Osteoblast (primary cell): ENCODE measurements at regions not wholly inside any gene's neighbourhood (a gene's known extent, or its start where the extent isn't known, plus 50 kb on each side); places are given as distances from the start of the nearest gene placed in this dataset.

Experiments used
- DNase-seq: peaks from one replicate; pipeline ENCODE4 v3.0.0; 2011; ENCODE audit warnings: low spot score, mixed read lengths; ENCODE audit not compliant: insufficient read length; ENCODE audit errors: missing footprints
- H2AFZ ChIP-seq: 2 replicates; pipeline ENCODE4 v1.6.0; 2011; ENCODE audit warnings: mild to moderate bottlenecking, low read length
- H3K27ac ChIP-seq: 2 replicates; pipeline ENCODE4 v1.5.1; 2011; ENCODE audit warnings: mild to moderate bottlenecking, low read depth, low read length, moderate library complexity
- H3K27me3 ChIP-seq: 2 replicates; pipeline ENCODE4 v1.6.0; 2012; ENCODE audit warnings: mild to moderate bottlenecking, control low read depth, inconsistent platforms, low read length, moderate library complexity; ENCODE audit not compliant: insufficient read depth
- H3K36me3 ChIP-seq: 2 replicates; pipeline ENCODE4 v1.5.1; 2011; ENCODE audit warnings: mild to moderate bottlenecking, low read length, control low read depth, moderate library complexity; ENCODE audit not compliant: insufficient read depth
- H3K4me1 ChIP-seq: 2 replicates; pipeline ENCODE4 v1.5.1; 2011; ENCODE audit warnings: mild to moderate bottlenecking, low read length, control low read depth, moderate library complexity; ENCODE audit not compliant: insufficient read depth
- H3K4me2 ChIP-seq: 2 replicates; pipeline ENCODE4 v1.6.0; 2011; ENCODE audit warnings: mild to moderate bottlenecking, low read length; ENCODE audit not compliant: insufficient read depth
- H3K4me3 ChIP-seq: fragments of 200-600 bp; sonication (generic); 3 replicates; pipeline ENCODE4 v1.5.1; 2012; ENCODE audit warnings: mild to moderate bottlenecking, low read length, inconsistent platforms; ENCODE audit not compliant: insufficient read depth
- H3K79me2 ChIP-seq: 2 replicates; pipeline ENCODE4 v1.6.0; 2012; ENCODE audit warnings: mild to moderate bottlenecking, low read length, control low read depth, inconsistent platforms; ENCODE audit not compliant: insufficient read depth
- H3K9me3 ChIP-seq: 2 replicates; pipeline ENCODE4 v1.5.1; 2011; ENCODE audit warnings: low read depth, low read length, control low read depth
- H4K20me1 ChIP-seq: 2 replicates; pipeline ENCODE4 v1.6.0; 2012; ENCODE audit warnings: mild to moderate bottlenecking, low read length, control low read depth; ENCODE audit not compliant: insufficient read depth
- TF ChIP-seq, protein P1 (sequence below): IDR thresholded peaks from 2 replicates; pipeline ENCODE4 v1.5.1; 2011; ENCODE audit warnings: mild to moderate bottlenecking, low read depth, low read length, moderate library complexity; ENCODE audit errors: extremely low read depth

DNA sequence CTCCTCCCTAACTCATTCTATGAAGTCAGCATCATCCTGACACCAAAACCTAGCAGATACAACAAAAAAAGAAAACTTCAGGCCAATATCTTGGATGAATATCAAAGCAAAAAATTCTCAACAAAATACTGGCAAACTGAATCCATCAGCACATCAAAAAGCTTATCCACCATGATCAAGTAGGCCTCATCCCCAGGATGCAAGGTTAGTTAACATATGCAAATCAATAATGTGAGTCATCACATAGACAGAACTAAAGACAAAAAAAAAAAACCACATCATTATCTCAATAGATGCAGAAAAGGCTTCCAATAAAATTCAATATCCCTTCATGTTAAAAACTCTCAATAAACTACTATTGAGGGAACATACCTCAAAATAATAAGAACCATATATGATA is 306.8 kb upstream of the TMC3 start:
- TF ChIP-seq, protein P1, sequence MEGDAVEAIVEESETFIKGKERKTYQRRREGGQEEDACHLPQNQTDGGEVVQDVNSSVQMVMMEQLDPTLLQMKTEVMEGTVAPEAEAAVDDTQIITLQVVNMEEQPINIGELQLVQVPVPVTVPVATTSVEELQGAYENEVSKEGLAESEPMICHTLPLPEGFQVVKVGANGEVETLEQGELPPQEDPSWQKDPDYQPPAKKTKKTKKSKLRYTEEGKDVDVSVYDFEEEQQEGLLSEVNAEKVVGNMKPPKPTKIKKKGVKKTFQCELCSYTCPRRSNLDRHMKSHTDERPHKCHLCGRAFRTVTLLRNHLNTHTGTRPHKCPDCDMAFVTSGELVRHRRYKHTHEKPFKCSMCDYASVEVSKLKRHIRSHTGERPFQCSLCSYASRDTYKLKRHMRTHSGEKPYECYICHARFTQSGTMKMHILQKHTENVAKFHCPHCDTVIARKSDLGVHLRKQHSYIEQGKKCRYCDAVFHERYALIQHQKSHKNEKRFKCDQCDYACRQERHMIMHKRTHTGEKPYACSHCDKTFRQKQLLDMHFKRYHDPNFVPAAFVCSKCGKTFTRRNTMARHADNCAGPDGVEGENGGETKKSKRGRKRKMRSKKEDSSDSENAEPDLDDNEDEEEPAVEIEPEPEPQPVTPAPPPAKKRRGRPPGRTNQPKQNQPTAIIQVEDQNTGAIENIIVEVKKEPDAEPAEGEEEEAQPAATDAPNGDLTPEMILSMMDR: no peak
- Histone ChIP-seq H3K36me3 (no peaks in the 10 kb centered on the region), H3K27me3 (no peaks in the 10 kb centered on the region), H3K9me3 (no peaks in the 10 kb centered on the region), H4K20me1 (no peaks in the 10 kb centered on the region), H3K4me3 (no peak overlapping the region), H3K4me1 (no peaks in the 10 kb centered on the region), H3K79me2 (no peaks in the 10 kb centered on the region), H3K4me2 (no peak overlapping the region), H3K27ac (no peak overlapping the region), H2AFZ (no peak overlapping the region)
- DNase-seq: no peak

DNA sequence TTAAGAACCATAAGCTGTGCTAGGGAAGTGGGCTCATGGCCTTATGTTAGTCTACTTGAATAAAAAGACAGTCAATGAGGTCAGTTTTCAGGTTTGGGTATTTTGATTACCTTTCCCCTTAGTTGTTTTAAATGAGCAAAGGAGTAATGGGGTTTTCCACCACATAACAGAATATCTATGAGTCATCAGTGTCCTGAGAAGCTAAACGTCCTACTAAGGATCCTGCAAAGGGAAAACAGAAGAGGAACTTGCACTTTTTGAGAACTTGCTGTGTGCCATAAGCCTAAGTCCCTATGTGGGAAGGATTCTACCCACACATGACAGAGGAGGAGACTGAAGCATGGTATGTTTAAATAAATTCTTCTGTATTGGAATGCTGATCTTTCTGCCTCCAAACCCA is 292.8 kb upstream of the TMC3 start:
- Histone ChIP-seq H3K4me3 (no peak overlapping the region), H3K27ac (no peak overlapping the region), H4K20me1 (no peaks in the 10 kb centered on the region), H3K36me3 (no peaks in the 10 kb centered on the region), H3K4me2 (no peak overlapping the region), H3K4me1 (no peaks in the 10 kb centered on the region), H3K79me2 (no peaks in the 10 kb centered on the region), H3K27me3 (no peaks in the 10 kb centered on the region), H2AFZ (no peak overlapping the region), H3K9me3 (no peaks in the 10 kb centered on the region)
- TF ChIP-seq, protein P1: no peak
- peak; percentile 35 for DNase-seq

- H3K79me2 ChIP-seq: no peaks in the 10 kb centered on the region
- no peaks in the 10 kb centered on the region for H3K9me3 ChIP-seq
- TF ChIP-seq, protein P1: no peak
- no peaks in the 10 kb centered on the region for H3K36me3 ChIP-seq
- no peak for DNase-seq
- H4K20me1 ChIP-seq: no peaks in the 10 kb centered on the region
- H2AFZ ChIP-seq: no peak overlapping the region
- H3K4me3 ChIP-seq: no peak overlapping the region
- H3K27me3 ChIP-seq: no peaks in the 10 kb centered on the region
- H3K4me1 ChIP-seq: no peaks in the 10 kb centered on the region
- no peak overlapping the region for H3K27ac ChIP-seq
- no peak overlapping the region for H3K4me2 ChIP-seq
Measured at GRCh38 chr15:81660976-81661375, 287.0 kb upstream of the TMC3 start.

GRCh38 chr15:81653259-81653658 is 279.2 kb upstream of the TMC3 start:
- Histone ChIP-seq H3K27ac (no peak overlapping the region), H3K4me1 (no peaks in the 10 kb centered on the region), H3K9me3 (no peaks in the 10 kb centered on the region), H3K4me2 (no peak overlapping the region), H3K79me2 (no peaks in the 10 kb centered on the region), H3K4me3 (no peak overlapping the region), H2AFZ (no peak overlapping the region), H4K20me1 (no peaks in the 10 kb centered on the region), H3K27me3 (no peaks in the 10 kb centered on the region), H3K36me3 (no peaks in the 10 kb centered on the region)
- DNase-seq: no peak
- TF ChIP-seq, protein P1: no peak
